Keratinocyte (primary cell): ENCODE measurements at regions not wholly inside any gene's neighbourhood (a gene's known extent, or its start where the extent isn't known, plus 50 kb on each side); places are given as distances from the start of the nearest gene placed in this dataset.

ENCODE experiments used
- CTCF ChIP-seq, 3 experiments: IDR thresholded peaks in 1 of 3; conservative IDR thresholded peaks in 1 of 3; optimal IDR thresholded peaks in 1 of 3; 2 replicates in 2 of 3; 3 replicates in 1 of 3; pipeline versions ENCODE3 to v1.5.1; 2011; ENCODE audit warnings: low read length in 3 of 3, mild to moderate bottlenecking in 3 of 3, moderate library complexity in 2 of 3, control low read depth in 1 of 3, inconsistent platforms in 1 of 3; ENCODE audit not compliant: insufficient read depth in 2 of 3; ENCODE audit errors: extremely low read depth in 1 of 3
- EZH2 ChIP-seq: IDR thresholded peaks from one replicate; pipeline ENCODE4 v1.6.1; 2012; ENCODE audit warnings: inconsistent platforms, mild to moderate bottlenecking, low read length, moderate library complexity

GRCh38 chr1:87915771-87916170 is 587.1 kb downstream of the LMO4 start:
- no peak for TF ChIP-seq CTCF (optimal IDR thresholded peaks at IDR 0.05 in 1 of 3, IDR thresholded peaks at IDR 0.05 in 1 of 3, conservative IDR thresholded peaks at IDR 0.05 in 1 of 3; ENCODE audit: extremely low read depth in 1 of 3, insufficient read depth in 2 of 3, low read length in 3 of 3)
- TF ChIP-seq EZH2: no peak
